MCF 10A (cell line): ENCODE measurements at regions not wholly inside any gene's neighbourhood (a gene's known extent, or its start where the extent isn't known, plus 50 kb on each side); places are given as distances from the start of the nearest gene placed in this dataset.
A peak's percentile ranks its signal among the peaks of the same experiment; 100 is the strongest.
"Not testable (repeated sequence)": the region's sequence is repeated elsewhere in the genome, so short reads cannot be mapped to it uniquely, and the experiment has no call there.

Experiments
- BruUV-seq: library from RNA; stranded (reverse); fragments of 400-500 nt; replicated peaks from 2 replicates; lab custom pipeline; 2021; lab: Mats Ljungman, UMichigan
- CTCF ChIA-PET: fragments of 300-600 bp; sonication (Branson Sonifier 250); formaldehyde crosslinking; extraction: SDS; loops from one replicate; lab custom pipeline; 2021; ENCODE audit warnings: antibody characterized with exemption, inconsistent platforms; lab: Yijun Ruan, JAX
- POLR2A ChIA-PET: fragments of 300-600, 350-650 bp; sonication (Branson Sonifier 250); formaldehyde crosslinking; extraction: SDS; loops from one replicate; lab custom pipeline; 2020; ENCODE audit warnings: antibody characterized with exemption, inconsistent platforms; lab: Yijun Ruan, JAX
- DNase-seq: peaks from one replicate; pipeline ENCODE4 v3.0.0-alpha.2; 2018; ENCODE audit not compliant: unreplicated experiment
- H3K27ac Mint-ChIP-seq: one replicate; pipeline ENCODE4 v1.8.0; 2022; ENCODE audit warnings: mild to moderate bottlenecking, low read depth, mixed read lengths; ENCODE audit not compliant: unreplicated experiment
- H3K27me3 Mint-ChIP-seq: one replicate; pipeline ENCODE4 v1.8.0; 2022; ENCODE audit warnings: mixed read lengths; ENCODE audit not compliant: insufficient read depth, unreplicated experiment
- H3K36me3 Mint-ChIP-seq: one replicate; pipeline ENCODE4 v1.8.0; 2022; ENCODE audit warnings: mild to moderate bottlenecking, moderate library complexity, mixed read lengths; ENCODE audit not compliant: insufficient read depth, unreplicated experiment
- H3K4me1 Mint-ChIP-seq: one replicate; pipeline ENCODE4 v1.8.0; 2022; ENCODE audit warnings: mixed read lengths; ENCODE audit not compliant: insufficient read depth, unreplicated experiment
- H3K4me3 Mint-ChIP-seq: one replicate; pipeline ENCODE4 v1.8.0; 2022; ENCODE audit warnings: mild to moderate bottlenecking, moderate library complexity, mixed read lengths; ENCODE audit not compliant: unreplicated experiment
- H3K9me3 Mint-ChIP-seq: one replicate; pipeline ENCODE4 v1.8.0; 2022; ENCODE audit warnings: mixed read lengths; ENCODE audit not compliant: unreplicated experiment
- CTCF ChIP-seq: fragments of 200-600 bp; IDR thresholded peaks from one replicate; pipeline ENCODE4 v1.8.0; 2022; ENCODE audit warnings: antibody characterized with exemption, mild to moderate bottlenecking; ENCODE audit not compliant: unreplicated experiment
- intact Hi-C: fragments of 100-400 bp; cut with micrococcal nuclease; formaldehyde crosslinking; loops from 2 replicates; pipeline ENCODE4 v1.14.1; 2022

- DNase-seq = no peak
- no peak for TF ChIP-seq CTCF
- H3K9me3 Mint-ChIP-seq = peaks cover 8% of the 10 kb centered on the region
- H3K4me1 Mint-ChIP-seq = no peaks in the 10 kb centered on the region
- ChIA-PET CTCF (no interaction called here), POLR2A (no interaction called here)
- no peaks in the 10 kb centered on the region for H3K27me3 Mint-ChIP-seq
- H3K36me3 Mint-ChIP-seq = peaks cover 4% of the 10 kb centered on the region
- intact Hi-C loops = no loop called here
- H3K4me3 Mint-ChIP-seq = no peak overlapping the region
- no peak overlapping the region for H3K27ac Mint-ChIP-seq
- BruUV-seq = no TSS peak
These were observed 162.0 kb downstream of the C1D start for GRCh38 chr2:67900826-67901225.

- H3K36me3 Mint-ChIP-seq = no peaks in the 10 kb centered on the region
- TF ChIP-seq CTCF = no peak
These were observed 158.2 kb downstream of the C1D start for GRCh38 chr2:67904566-67904965.

GRCh38 chr2:67904966-67905365 is 157.8 kb downstream of the C1D start:
- ChIA-PET CTCF (no interaction called here), POLR2A (interaction anchor here (0.6 kb wide), 1 partner anchor 1562 kb away, joined by 3 read pairs; no protein-coding TSS in a partner anchor)
- DNase-seq = no peak
- Mint-ChIP-seq H3K27ac (no peak overlapping the region), H3K9me3 (peaks cover 8% of the 10 kb centered on the region), H3K4me1 (peaks cover 5% of the 10 kb centered on the region), H3K27me3 (no peaks in the 10 kb centered on the region), H3K4me3 (no peak overlapping the region), H3K36me3 (no peaks in the 10 kb centered on the region)
- TF ChIP-seq CTCF = no peak
- no TSS peak for BruUV-seq
- intact Hi-C loops = no loop called here

More at GRCh38 chr2:67904566-67904965, 158.2 kb downstream of the C1D start:
- POLR2A ChIA-PET = interaction anchor here (0.6 kb wide), 1 partner anchor 1562 kb away, joined by 3 read pairs; no protein-coding TSS in a partner anchor
- intact Hi-C loops = no loop called here
- H3K27me3 Mint-ChIP-seq = no peaks in the 10 kb centered on the region
- DNase-seq = no peak
- CTCF ChIA-PET = no interaction called here
- H3K4me1 Mint-ChIP-seq = peaks cover 5% of the 10 kb centered on the region
- BruUV-seq = no TSS peak
- H3K4me3 Mint-ChIP-seq = no peak overlapping the region
- H3K27ac Mint-ChIP-seq = no peak overlapping the region
- H3K9me3 Mint-ChIP-seq = peaks cover 8% of the 10 kb centered on the region

- DNase-seq, H3K4me1 Mint-ChIP-seq, BruUV-seq, POLR2A ChIA-PET, H3K36me3 Mint-ChIP-seq, H3K27me3 Mint-ChIP-seq, intact Hi-C loops, H3K9me3 Mint-ChIP-seq, H3K4me3 Mint-ChIP-seq, CTCF ChIA-PET: not testable (repeated sequence)
- peak overlapping the region; percentile 57 for H3K27ac Mint-ChIP-seq
These were observed 156.3 kb downstream of the C1D start for GRCh38 chr2:67906547-67906946.
